HCT116 (cell line): ENCODE measurements at regions not wholly inside any gene's neighbourhood (a gene's known extent, or its start where the extent isn't known, plus 50 kb on each side); places are given as distances from the start of the nearest gene placed in this dataset.

ENCODE experiments used
- ATAC-seq: fragments of 200-7000 bp; cut with Tn5 transposase; 2 replicates; pipeline ENCODE4 v1.9.1; 2020; ENCODE audit warnings: mild to moderate bottlenecking, moderate library complexity
- BruUV-seq: library from RNA; stranded (reverse); fragments of 400-500 nt; replicated peaks from 2 replicates; lab custom pipeline; 2021; lab: Mats Ljungman, UMichigan
- CTCF ChIA-PET: fragments of 300-600 bp; sonication (Branson Sonifier 250); formaldehyde crosslinking; loops from one replicate; lab custom pipeline; 2021; ENCODE audit warnings: antibody characterized with exemption; lab: Charles Lee
- POLR2A ChIA-PET: fragments of 300-600, 350-600 bp; sonication (Branson Sonifier 250); formaldehyde crosslinking; loops from one replicate; lab custom pipeline; 2021; ENCODE audit warnings: antibody characterized with exemption; lab: Charles Lee
- RAD21 ChIA-PET, 2 experiments: fragments of 300-600 bp; sonication (Branson Sonifier 250); formaldehyde crosslinking; loops; one replicate each; lab custom pipeline; 2023; ENCODE audit warnings: low total read pairs in 2 of 2; ENCODE audit not compliant: uncharacterized antibody in 2 of 2, unreplicated experiment in 2 of 2, low non-redundant PET in 1 of 2; lab: Charles Lee
- DNase-seq: peaks from one replicate; pipeline ENCODE4 v3.0.0-alpha.2; 2010; ENCODE audit warnings: low read depth, low spot score
- H2AFZ ChIP-seq: fragments of 200-600 bp; shearing (Covaris generic), sonication (generic); 2 replicates; pipeline ENCODE4 v1.6.1; 2017; ENCODE audit warnings: low read depth, mixed run types, mixed read lengths, antibody characterized with exemption, low read length; ENCODE audit not compliant: poor library complexity, severe bottlenecking
- H3K27ac ChIP-seq: 2 replicates; pipeline ENCODE4 v1.5.1; 2012; ENCODE audit warnings: low read depth, low read length
- H3K27me3 ChIP-seq: fragments of 200-600 bp; sonication (generic); 2 replicates; pipeline ENCODE4 v1.6.1; 2016; ENCODE audit warnings: mixed run types, low read length, mixed read lengths; ENCODE audit not compliant: insufficient read depth
- H3K36me3 ChIP-seq, 2 experiments: fragments of 200-500 bp in 1 of 2; fragments of 200-600 bp in 1 of 2; sonication (Bioruptor generic) in 1 of 2; sonication (generic) in 1 of 2; 2 replicates each; pipeline versions ENCODE4 v1.5.1 to v1.6.1; 2014 to 2016; ENCODE audit warnings: low read length in 2 of 2, inconsistent platforms in 1 of 2, mixed read lengths in 1 of 2, mixed run types in 1 of 2; ENCODE audit not compliant: insufficient read depth in 2 of 2, control insufficient read depth in 1 of 2
- H3K4me1 ChIP-seq, 2 experiments: fragments of 200-600 bp in 1 of 2; sonication (generic) in 1 of 2; 2 replicates each; pipeline versions ENCODE4 v1.5.1 to v1.6.1; 2012 to 2017; ENCODE audit warnings: low read length in 2 of 2, inconsistent platforms in 1 of 2, mild to moderate bottlenecking in 1 of 2, mixed read lengths in 1 of 2, mixed run types in 1 of 2, moderate library complexity in 1 of 2; ENCODE audit not compliant: insufficient read depth in 2 of 2, control insufficient read depth in 1 of 2
- H3K4me2 ChIP-seq: fragments of 200-600 bp; sonication (generic); 2 replicates; pipeline ENCODE4 v1.6.1; 2017; ENCODE audit warnings: mixed run types, low read length, mixed read lengths
- H3K4me3 ChIP-seq, 2 experiments: fragments of 200-600 bp in 1 of 2; sonication (generic) in 1 of 2; replicated peaks in 1 of 2; 2 replicates each; pipeline ENCODE4 v1.5.1; 2011 to 2016; ENCODE audit warnings: low read length in 2 of 2, control low read depth in 1 of 2, low read depth in 1 of 2, mild to moderate bottlenecking in 1 of 2, mixed read lengths in 1 of 2, mixed run types in 1 of 2
- H3K79me2 ChIP-seq: fragments of 200-600 bp; sonication (generic); 2 replicates; pipeline ENCODE4 v1.6.1; 2017; ENCODE audit warnings: mild to moderate bottlenecking, mixed run types, low read length, moderate library complexity, mixed read lengths; ENCODE audit not compliant: insufficient read depth
- H3K9ac ChIP-seq: fragments of 200-600 bp; sonication (generic); 2 replicates; pipeline ENCODE4 v1.6.1; 2016; ENCODE audit warnings: low read length, mixed read lengths
- H3K9me2 ChIP-seq: fragments of 200-600 bp; sonication (generic), shearing (Covaris generic); 2 replicates; pipeline ENCODE4 v1.6.1; 2017; ENCODE audit warnings: mixed run types, mild to moderate bottlenecking, moderate library complexity; ENCODE audit not compliant: insufficient read depth
- H3K9me3 ChIP-seq, 2 experiments: fragments of 200-500 bp in 1 of 2; fragments of 200-600 bp in 1 of 2; sonication (Bioruptor generic) in 1 of 2; sonication (generic) in 1 of 2; 2 replicates each; pipeline ENCODE4 v1.6.1; 2014 to 2017; ENCODE audit warnings: low read length in 2 of 2, mixed read lengths in 2 of 2, inconsistent platforms in 1 of 2, low read depth in 1 of 2, mild to moderate bottlenecking in 1 of 2, mixed run types in 1 of 2, moderate library complexity in 1 of 2; ENCODE audit not compliant: control insufficient read depth in 1 of 2, insufficient read depth in 1 of 2
- H4K20me1 ChIP-seq: fragments of 200-600 bp; sonication (generic), shearing (Covaris generic); 2 replicates; pipeline ENCODE4 v1.6.1; 2017; ENCODE audit warnings: mixed run types, mild to moderate bottlenecking, moderate library complexity; ENCODE audit not compliant: insufficient read depth
- ATF3 ChIP-seq: IDR thresholded peaks from 2 replicates; pipeline ENCODE4 v1.6.1; 2012
- CTCF ChIP-seq, 3 experiments: fragments of 200-600 bp in 1 of 3; sonication (generic) in 1 of 3; IDR thresholded peaks in 2 of 3; conservative IDR thresholded peaks in 1 of 3; 2 replicates each; pipeline ENCODE4 v1.5.1; 2012 to 2017; ENCODE audit warnings: low read depth in 2 of 3, low read length in 2 of 3, antibody characterized with exemption in 1 of 3, borderline replicate concordance in 1 of 3, control low read depth in 1 of 3, mild to moderate bottlenecking in 1 of 3, mixed read lengths in 1 of 3, mixed run types in 1 of 3, moderate library complexity in 1 of 3; ENCODE audit not compliant: insufficient read depth in 1 of 3
- EZH2 ChIP-seq: fragments of 200-600 bp; sonication (generic); IDR thresholded peaks from 2 replicates; pipeline ENCODE4 v1.6.1; 2017; ENCODE audit warnings: antibody characterized with exemption, mixed run types
- SRF ChIP-seq: IDR thresholded peaks from 2 replicates; pipeline ENCODE4 v1.6.1; 2012; ENCODE audit warnings: low read depth
- TCF7L2 ChIP-seq: IDR thresholded peaks from 2 replicates; pipeline ENCODE4 v1.7.0; 2011; ENCODE audit warnings: borderline replicate concordance, inconsistent platforms; ENCODE audit not compliant: insufficient read depth, insufficient read length; ENCODE audit errors: extremely low read depth
- ZFX ChIP-seq: fragments of 450-650 bp; IDR thresholded peaks from 2 replicates; pipeline ENCODE4 v1.6.1; 2017
- ZNF274 ChIP-seq: fragments of 200-500 bp; sonication (Bioruptor generic); IDR thresholded peaks from 2 replicates; pipeline ENCODE4 v1.6.1; 2014; ENCODE audit warnings: mild to moderate bottlenecking, low read depth, low read length, inconsistent platforms
- intact Hi-C: fragments of 100-400 bp; cut with micrococcal nuclease; formaldehyde crosslinking; loops from 2 replicates; pipeline ENCODE4 v1.10.0; 2022
- TF ChIP-seq, protein P1 (sequence below): IDR thresholded peaks from 2 replicates; pipeline ENCODE4 v1.6.1; 2011; ENCODE audit warnings: mild to moderate bottlenecking, low read length, moderate library complexity; ENCODE audit not compliant: insufficient replicate concordance; ENCODE audit errors: extremely low read depth

DNA sequence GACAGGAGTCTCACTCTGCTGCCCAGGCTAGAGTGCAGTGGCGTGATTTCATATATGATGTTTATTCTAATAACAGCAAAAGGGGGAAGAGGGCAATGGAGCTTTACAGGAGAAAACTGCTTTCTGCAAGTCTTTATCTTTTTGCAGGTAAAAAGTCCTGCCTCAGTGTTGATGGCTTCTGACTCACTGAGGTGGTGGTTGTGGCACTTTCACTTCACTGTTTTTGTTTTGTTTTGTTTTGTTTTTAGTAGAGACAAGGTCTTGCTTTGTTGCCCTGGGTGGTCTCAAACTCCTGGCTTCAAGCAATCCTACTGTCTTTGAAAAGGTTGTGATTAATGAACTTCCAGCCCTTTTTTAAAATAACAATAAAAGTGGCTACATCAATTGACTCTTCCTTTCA, 68.0 kb upstream of the TBC1D3K start:
- Histone ChIP-seq H2AFZ (no peak overlapping the region), H3K9me2 (no peaks in the 10 kb centered on the region), H3K4me1 (no peaks in the 10 kb centered on the region), H3K4me2 (no peak overlapping the region), H3K36me3 (no peaks in the 10 kb centered on the region), H3K27me3 (no peaks in the 10 kb centered on the region), H4K20me1 (no peaks in the 10 kb centered on the region), H3K27ac (no peak overlapping the region), H3K9ac (no peak overlapping the region), H3K9me3 (no peaks in the 10 kb centered on the region), H3K4me3 (no peak overlapping the region), H3K79me2 (no peaks in the 10 kb centered on the region)
- intact Hi-C loops, result no loop called here
- POLR2A ChIA-PET, result no interaction called here
- DNase-seq (no peak), ATAC-seq (no peak)
- RAD21 ChIA-PET, result no interaction called here
- TF ChIP-seq TCF7L2 (no peak), CTCF (IDR thresholded peaks at IDR 0.05 in 2 of 3, conservative IDR thresholded peaks at IDR 0.05 in 1 of 3; ENCODE audit: borderline replicate concordance in 1 of 3, insufficient read depth in 1 of 3, low read depth in 2 of 3, low read length in 2 of 3) (no peak), ZNF274 (no peak), EZH2 (no peak), ATF3 (no peak), ZFX (no peak), SRF (no peak)
- TF ChIP-seq, protein P1, sequence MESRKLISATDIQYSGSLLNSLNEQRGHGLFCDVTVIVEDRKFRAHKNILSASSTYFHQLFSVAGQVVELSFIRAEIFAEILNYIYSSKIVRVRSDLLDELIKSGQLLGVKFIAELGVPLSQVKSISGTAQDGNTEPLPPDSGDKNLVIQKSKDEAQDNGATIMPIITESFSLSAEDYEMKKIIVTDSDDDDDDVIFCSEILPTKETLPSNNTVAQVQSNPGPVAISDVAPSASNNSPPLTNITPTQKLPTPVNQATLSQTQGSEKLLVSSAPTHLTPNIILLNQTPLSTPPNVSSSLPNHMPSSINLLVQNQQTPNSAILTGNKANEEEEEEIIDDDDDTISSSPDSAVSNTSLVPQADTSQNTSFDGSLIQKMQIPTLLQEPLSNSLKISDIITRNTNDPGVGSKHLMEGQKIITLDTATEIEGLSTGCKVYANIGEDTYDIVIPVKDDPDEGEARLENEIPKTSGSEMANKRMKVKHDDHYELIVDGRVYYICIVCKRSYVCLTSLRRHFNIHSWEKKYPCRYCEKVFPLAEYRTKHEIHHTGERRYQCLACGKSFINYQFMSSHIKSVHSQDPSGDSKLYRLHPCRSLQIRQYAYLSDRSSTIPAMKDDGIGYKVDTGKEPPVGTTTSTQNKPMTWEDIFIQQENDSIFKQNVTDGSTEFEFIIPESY, result no peak
- no TSS peak for BruUV-seq
- CTCF ChIA-PET, result no interaction called here
